Left hindlimb (tissue), 1 donor: ENCODE measurements at regions not wholly inside any gene's neighbourhood (a gene's known extent, or its start where the extent isn't known, plus 50 kb on each side); places are given as distances from the start of the nearest gene placed in this dataset.

Source experiments
- DNase-seq: peaks from one replicate; pipeline ENCODE4 v3.0.0-alpha.2; 2018

GRCh38 chr18:22545066-22545760 lies 127.5 kb upstream of the CTAGE1 start:
- no peak for DNase-seq

GRCh38 chr18:22546905-22547570 lies 129.3 kb upstream of the CTAGE1 start:
- no peak for DNase-seq

DNA sequence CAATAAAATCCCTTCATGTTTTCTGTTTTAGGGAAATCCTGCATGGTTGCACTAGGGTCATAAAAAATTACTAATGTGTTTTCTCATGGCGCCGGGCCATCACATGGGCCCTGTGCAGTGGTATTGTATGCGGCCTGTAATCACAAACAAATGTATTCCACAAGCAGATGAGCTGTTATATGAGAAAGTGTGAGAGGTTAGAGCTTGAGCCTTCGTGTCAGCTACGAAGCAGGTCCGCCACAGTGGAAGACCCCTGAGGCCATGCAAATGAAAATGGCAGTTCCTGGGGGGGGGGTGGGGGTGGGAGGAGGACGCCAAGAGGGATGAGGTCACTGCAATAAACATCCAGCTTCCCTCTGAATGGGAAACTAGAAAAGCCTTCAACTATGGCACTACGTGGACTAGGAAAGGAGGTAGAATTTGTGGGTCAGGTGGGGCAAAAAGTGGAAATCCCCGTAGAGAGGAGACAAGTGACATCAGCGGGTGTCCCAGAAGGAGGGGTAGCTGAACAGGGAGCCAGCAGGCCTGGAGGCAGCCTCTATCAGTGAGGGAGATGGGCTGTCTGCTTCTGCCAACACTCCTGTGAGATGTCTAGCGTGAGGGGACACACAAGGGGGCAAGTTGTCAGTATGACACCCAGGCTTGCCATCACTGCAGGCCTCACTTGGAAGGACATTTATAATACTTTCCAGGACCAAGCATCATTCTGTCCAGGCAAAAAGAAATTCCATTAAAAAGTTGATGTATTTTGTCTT lies 130.3 kb upstream of the CTAGE1 start:
- peak; percentile 75 for DNase-seq

- DNase-seq: no peak
Measured at GRCh38 chr18:22549260-22549937, 131.7 kb upstream of the CTAGE1 start.

- no peak for DNase-seq
Measured at GRCh38 chr18:22550366-22550765, 132.7 kb upstream of the CTAGE1 start.

DNA sequence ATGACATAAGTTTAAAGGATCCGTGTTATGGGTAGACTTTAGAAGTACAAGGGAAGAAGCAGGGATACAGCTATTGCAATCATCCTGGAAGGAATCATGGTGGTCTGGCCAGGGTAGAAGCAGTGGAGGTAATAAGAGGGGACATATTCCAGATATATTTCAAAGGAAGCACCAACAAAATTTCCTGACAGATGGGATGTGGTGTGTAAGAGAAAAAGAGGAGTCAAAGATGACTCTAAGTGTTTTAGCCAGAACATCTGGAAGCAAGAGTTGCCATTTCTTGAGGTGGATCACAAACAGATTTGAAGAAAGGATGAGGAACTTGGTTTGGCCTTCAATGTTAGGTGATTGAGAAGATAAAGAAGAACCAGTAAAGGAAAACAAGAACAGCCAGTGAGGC lies 133.1 kb upstream of the CTAGE1 start:
- no peak for DNase-seq

GRCh38 chr18:22551536-22552151 lies 133.9 kb upstream of the CTAGE1 start:
- DNase-seq: no peak

DNA sequence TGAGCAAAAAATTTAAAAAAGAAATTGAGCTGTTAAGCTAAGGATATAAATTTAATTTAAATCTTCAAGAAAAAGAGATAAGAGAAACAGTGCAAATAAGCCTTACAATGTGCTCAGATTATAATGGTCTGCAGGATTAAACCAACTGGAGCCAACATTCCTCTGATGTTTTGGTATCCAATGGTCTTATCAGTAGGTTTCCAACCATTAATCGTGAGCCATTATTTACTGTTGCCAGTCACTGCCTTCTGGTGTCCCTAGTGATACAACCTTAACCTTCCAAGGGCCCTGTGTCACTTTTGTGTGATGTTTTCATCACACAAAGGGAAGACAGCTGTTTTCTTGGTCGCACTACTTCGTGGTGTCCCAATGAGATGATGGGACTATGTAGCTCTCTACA lies 134.5 kb upstream of the CTAGE1 start:
- DNase-seq: no peak

DNA sequence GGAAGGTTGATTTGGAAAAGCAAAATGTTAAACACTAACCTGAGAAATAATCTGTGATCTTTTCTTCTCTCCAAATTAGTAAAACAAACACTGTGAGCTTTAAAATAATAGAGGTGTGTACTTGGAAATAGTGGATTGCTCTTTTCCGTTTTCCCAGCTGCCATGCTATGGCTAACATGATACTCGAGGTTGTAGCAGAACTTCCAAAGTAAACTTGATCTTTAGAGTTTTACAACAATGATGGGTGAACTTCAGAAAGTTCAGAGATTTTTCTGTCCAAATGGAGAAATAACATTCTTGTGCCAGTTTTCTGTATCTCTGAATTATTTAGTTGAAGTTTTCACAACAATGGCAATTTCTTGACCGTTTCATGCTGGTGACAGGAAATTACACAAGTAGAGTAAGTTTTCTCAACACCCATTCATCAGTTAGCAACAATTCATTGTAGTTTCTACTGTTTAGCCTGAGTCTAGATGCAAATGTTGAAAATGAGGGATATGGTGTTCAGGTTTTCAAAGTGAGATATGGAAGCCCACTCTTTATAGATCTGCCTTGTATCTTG lies 135.3 kb upstream of the CTAGE1 start:
- DNase-seq: no peak

GRCh38 chr18:22556222-22557167 lies 138.8 kb upstream of the CTAGE1 start:
- no peak for DNase-seq

DNA sequence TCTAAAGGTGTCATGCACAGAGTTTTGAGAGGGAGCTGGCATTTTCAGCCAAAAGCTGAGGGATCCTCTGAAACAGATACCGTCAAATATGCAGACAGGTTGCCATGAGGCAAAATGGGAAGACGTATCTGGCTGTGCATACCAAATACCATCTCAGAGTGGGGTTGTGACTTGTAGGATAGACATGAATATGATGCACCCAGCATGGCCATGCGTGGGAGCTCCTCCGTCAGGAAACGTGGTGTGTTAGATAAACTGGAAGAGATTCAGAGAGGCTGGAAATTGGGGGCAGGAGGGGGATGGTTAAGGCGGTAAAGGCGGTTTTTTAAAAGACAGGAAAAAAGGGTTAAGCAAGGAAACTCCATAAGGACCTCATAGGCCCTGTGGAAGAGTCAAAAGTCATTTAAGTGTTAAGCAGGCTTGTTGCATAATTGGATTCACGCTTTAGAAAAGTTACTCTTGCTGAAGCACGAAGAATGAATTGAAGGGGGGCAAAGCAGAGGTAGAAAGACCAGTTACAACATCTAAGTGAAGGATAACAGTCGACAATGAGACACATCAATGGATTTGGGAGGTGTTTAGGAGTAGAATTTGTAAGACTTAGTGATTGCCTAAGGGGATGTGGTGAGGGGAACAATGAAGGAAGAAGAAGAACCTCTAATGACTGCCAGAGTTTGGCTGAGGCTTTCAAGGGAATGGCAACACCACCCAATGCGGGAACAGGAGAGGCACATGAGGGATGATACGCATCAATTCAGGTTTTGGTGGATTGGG lies 139.6 kb upstream of the CTAGE1 start:
- DNase-seq: no peak

GRCh38 chr18:22558945-22559385 lies 141.2 kb upstream of the CTAGE1 start:
- no peak for DNase-seq

GRCh38 chr18:22559414-22560274 lies 141.9 kb upstream of the CTAGE1 start:
- peak; percentile 56 for DNase-seq

DNA sequence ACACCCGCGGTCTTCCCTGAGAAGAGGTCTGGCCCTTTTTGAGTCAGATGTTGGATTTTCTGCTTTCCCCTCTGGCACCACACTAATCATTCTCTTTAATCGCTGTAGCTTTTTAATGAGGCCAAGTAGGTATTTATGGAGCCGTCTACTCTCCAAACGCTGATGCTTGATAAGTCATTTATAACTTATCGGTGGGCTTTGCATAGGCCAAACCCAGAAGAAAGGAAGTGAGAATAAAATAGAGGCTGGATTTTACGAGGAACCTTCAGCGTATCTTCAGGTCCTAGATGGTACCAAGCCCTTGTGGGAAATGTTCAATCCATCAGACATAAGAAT lies 142.5 kb upstream of the CTAGE1 start:
- DNase-seq: no peak

DNA sequence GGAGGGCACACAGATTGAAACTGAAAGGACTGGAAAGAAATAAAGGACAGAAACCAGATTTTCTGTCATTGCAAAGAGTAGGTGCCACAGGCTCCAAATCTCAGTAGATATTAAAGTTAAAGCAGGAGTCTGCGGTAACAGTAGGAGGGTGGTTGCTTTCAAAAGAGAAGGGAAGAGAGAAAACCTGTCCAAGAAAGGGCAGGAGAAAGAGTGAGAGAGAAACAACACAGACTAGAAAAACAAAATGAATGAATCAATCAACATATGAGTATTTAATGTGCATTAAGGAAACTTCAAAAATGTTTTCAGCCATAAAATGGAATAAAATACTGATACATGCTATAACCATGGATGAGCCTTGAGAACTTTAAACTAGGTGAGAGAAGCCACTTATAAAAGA lies 143.1 kb upstream of the CTAGE1 start:
- DNase-seq: no peak

DNA sequence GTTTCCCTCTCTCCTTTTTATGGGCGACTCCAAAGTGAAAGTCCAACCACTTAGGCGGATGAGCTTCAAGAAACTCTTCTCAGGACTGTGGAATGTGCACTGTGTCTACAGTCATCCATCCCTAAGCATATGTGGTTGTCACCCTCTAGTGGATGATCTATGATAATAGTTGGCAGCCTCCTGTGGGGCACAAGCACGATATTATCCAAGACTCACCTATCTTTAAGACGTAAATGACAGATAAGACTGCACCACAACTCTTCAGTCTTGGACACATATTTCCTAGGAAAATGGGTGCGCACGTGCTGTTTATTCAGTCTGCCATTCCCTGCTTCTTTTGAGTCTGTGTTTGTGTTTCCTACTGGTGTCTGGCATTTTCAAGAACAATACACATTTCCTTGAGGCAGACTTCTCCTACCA lies 145.5 kb upstream of the CTAGE1 start:
- DNase-seq: no peak

DNA sequence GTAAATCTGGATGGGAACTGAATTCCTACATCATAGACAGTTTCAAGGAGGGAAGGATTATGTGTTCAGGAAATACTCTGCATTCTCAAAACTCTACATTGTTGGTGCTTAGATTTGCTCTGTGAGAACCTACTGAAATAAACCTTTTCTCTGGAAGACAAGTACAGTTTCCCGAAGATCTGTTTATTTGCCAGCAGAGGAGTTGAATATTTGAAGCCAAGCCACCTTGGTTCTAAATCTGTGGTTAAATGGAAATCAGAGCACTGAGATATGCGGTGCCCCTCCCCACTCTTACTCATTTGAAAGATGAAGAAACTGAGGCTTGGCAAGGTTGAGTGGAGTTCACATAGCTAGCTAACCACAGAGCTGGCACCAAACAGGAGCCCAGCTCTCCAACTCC lies 146.3 kb upstream of the CTAGE1 start:
- DNase-seq: no peak

- no peak for DNase-seq
Measured at GRCh38 chr18:22566703-22567420, 149.1 kb upstream of the CTAGE1 start.

DNA sequence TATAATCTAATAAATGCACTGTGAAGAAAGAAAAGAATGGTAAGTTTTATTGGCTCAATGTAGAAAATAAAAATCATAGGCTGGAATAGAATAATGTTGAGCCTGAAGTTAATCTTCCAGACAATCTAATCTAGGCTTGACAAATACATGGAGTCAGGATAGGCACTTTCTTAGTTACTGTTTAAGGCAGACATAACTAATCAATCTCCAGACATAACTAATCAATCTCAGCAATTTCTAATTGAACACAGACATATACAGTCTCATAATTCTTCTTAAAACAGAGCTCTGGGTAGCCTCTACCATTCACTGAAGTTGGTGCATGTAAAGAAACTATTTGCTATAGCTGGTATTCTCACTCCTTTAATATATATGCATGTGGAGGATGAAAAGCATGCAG lies 150.1 kb upstream of the CTAGE1 start:
- no peak for DNase-seq
